ENCODE measurements at regions not wholly inside any gene's neighbourhood (a gene's known extent, or its start where the extent isn't known, plus 50 kb on each side); places are given as distances from the start of the nearest gene placed in this dataset.

- no peak for TF ChIP-seq CTCF (IDR thresholded peaks at IDR 0.05 in 4 of 5, conservative IDR thresholded peaks at IDR 0.05 in 1 of 5)
- TF ChIP-seq POLR2A (IDR thresholded peaks at IDR 0.05): no peak
These were observed 535.8 kb downstream of the MIAT start for GRCh38 chr22:27193215-27193614.

Measured in gastrocnemius medialis (tissue), 4 donors.